IMR-90 (cell line): ENCODE measurements at regions not wholly inside any gene's neighbourhood (a gene's known extent, or its start where the extent isn't known, plus 50 kb on each side); places are given as distances from the start of the nearest gene placed in this dataset.

ENCODE experiments used
- ATAC-seq: fragments of 200-7000 bp; cut with Tn5 transposase; 2 replicates; pipeline ENCODE4 v1.9.1; 2020; ENCODE audit warnings: low read depth, mild to moderate bottlenecking, moderate library complexity
- BruUV-seq: library from RNA; stranded (reverse); fragments of 400-500 nt; replicated peaks from 2 replicates; lab custom pipeline; 2021; lab: Mats Ljungman, UMichigan
- CTCF ChIA-PET: fragments of 300-600 bp; formaldehyde crosslinking; extraction: SDS; loops from one replicate; lab custom pipeline; 2021; ENCODE audit warnings: antibody characterized with exemption; lab: Yijun Ruan, JAX
- POLR2A ChIA-PET: fragments of 300-600 bp; sonication (Branson Sonifier 250); formaldehyde crosslinking; loops from one replicate; lab custom pipeline; 2022; ENCODE audit warnings: antibody characterized with exemption; ENCODE audit not compliant: unreplicated experiment; lab: Charles Lee
- DNase-seq: peaks from one replicate; pipeline ENCODE4 v3.0.0; 2013
- H2AFZ ChIP-seq: replicated peaks from 2 replicates; pipeline ENCODE3; 2013; ENCODE audit warnings: low read length, mild to moderate bottlenecking; ENCODE audit not compliant: poor library complexity
- H2AK5ac ChIP-seq: 2 replicates; pipeline ENCODE4 v1.6.1; 2013; ENCODE audit warnings: low read depth, low read length, inconsistent platforms
- H2AK9ac ChIP-seq: replicated peaks from 2 replicates; pipeline ENCODE3; 2013; ENCODE audit warnings: mild to moderate bottlenecking, low read depth, low read length, moderate library complexity; ENCODE audit not compliant: poor library complexity
- H2BK120ac ChIP-seq: 2 replicates; pipeline ENCODE4 v1.6.1; 2013; ENCODE audit warnings: low read depth, low read length, inconsistent platforms
- H2BK15ac ChIP-seq: 3 replicates; pipeline ENCODE4 v1.6.1; 2013; ENCODE audit warnings: low read depth, low read length, inconsistent platforms
- H2BK20ac ChIP-seq: 2 replicates; pipeline ENCODE4 v1.6.1; 2013; ENCODE audit warnings: low read depth, mild to moderate bottlenecking, inconsistent platforms, low read length, moderate library complexity
- H2BK5ac ChIP-seq: 2 replicates; pipeline ENCODE4 v1.6.1; 2013; ENCODE audit warnings: mild to moderate bottlenecking, low read depth, low read length, inconsistent platforms; ENCODE audit not compliant: poor library complexity, severe bottlenecking
- H3K14ac ChIP-seq: replicated peaks from 2 replicates; pipeline ENCODE4 v1.6.1; 2013; ENCODE audit warnings: low read depth, low read length, inconsistent platforms
- H3K18ac ChIP-seq: 2 replicates; pipeline ENCODE4 v1.6.1; 2013; ENCODE audit warnings: low read depth, low read length, control low read depth
- H3K23ac ChIP-seq: 2 replicates; pipeline ENCODE4 v1.6.1; 2013; ENCODE audit warnings: low read depth, low read length, inconsistent platforms
- H3K27ac ChIP-seq: 2 replicates; pipeline ENCODE4 v1.5.1; 2013; ENCODE audit warnings: mild to moderate bottlenecking, control low read depth, low read length; ENCODE audit not compliant: insufficient read depth
- H3K27me3 ChIP-seq: 2 replicates; pipeline ENCODE4 v1.6.1; 2013; ENCODE audit warnings: low read length; ENCODE audit not compliant: control insufficient read depth, insufficient read depth
- H3K36me3 ChIP-seq: 2 replicates; pipeline ENCODE4 v1.6.1; 2013; ENCODE audit warnings: low read length, mixed read lengths; ENCODE audit not compliant: control insufficient read depth, insufficient read depth
- H3K4ac ChIP-seq: 2 replicates; pipeline ENCODE4 v1.6.1; 2013; ENCODE audit warnings: low read depth, low read length, inconsistent platforms
- H3K4me1 ChIP-seq: 2 replicates; pipeline ENCODE4 v1.6.1; 2013; ENCODE audit warnings: low read length, mixed read lengths; ENCODE audit not compliant: control insufficient read depth, insufficient read depth
- H3K4me2 ChIP-seq: 2 replicates; pipeline ENCODE4 v1.6.1; 2013; ENCODE audit warnings: low read depth, mild to moderate bottlenecking, control low read depth, low read length, moderate library complexity
- H3K4me3 ChIP-seq: 2 replicates; pipeline ENCODE4 v1.5.1; 2013; ENCODE audit warnings: low read depth, mild to moderate bottlenecking, control low read depth, low read length, moderate library complexity; ENCODE audit not compliant: insufficient read depth
- H3K56ac ChIP-seq: 2 replicates; pipeline ENCODE4 v1.6.1; 2013; ENCODE audit warnings: low read length, inconsistent platforms; ENCODE audit not compliant: insufficient read depth; ENCODE audit errors: extremely low read depth
- H3K79me1 ChIP-seq, 2 experiments: 2 replicates each; pipeline ENCODE4 v1.6.1; 2013; ENCODE audit warnings: low read length in 2 of 2, inconsistent platforms in 1 of 2, low read depth in 1 of 2
- H3K9ac ChIP-seq: 2 replicates; pipeline ENCODE4 v1.6.1; 2013; ENCODE audit warnings: low read depth, low read length, control low read depth
- H3K9me1 ChIP-seq: 2 replicates; pipeline ENCODE4 v1.6.1; 2013; ENCODE audit warnings: low read length, inconsistent platforms; ENCODE audit not compliant: insufficient read depth
- H3K9me3 ChIP-seq: 2 replicates; pipeline ENCODE4 v1.6.1; 2013; ENCODE audit warnings: low read length; ENCODE audit not compliant: control insufficient read depth, insufficient read depth
- H4K20me1 ChIP-seq: 2 replicates; pipeline ENCODE4 v1.6.1; 2013; ENCODE audit warnings: low read length, inconsistent platforms; ENCODE audit not compliant: insufficient read depth
- H4K5ac ChIP-seq: 2 replicates; pipeline ENCODE4 v1.6.1; 2013; ENCODE audit warnings: mild to moderate bottlenecking, low read depth, low read length, control low read depth
- H4K8ac ChIP-seq, 2 experiments: 2 replicates each; pipeline ENCODE4 v1.6.1; 2013; ENCODE audit warnings: low read depth in 2 of 2, low read length in 2 of 2, control low read depth in 1 of 2, inconsistent platforms in 1 of 2
- H4K91ac ChIP-seq: 2 replicates; pipeline ENCODE4 v1.6.1; 2013; ENCODE audit warnings: low read depth, low read length, inconsistent platforms; ENCODE audit not compliant: insufficient read depth
- CEBPB ChIP-seq: IDR thresholded peaks from 2 replicates; pipeline ENCODE4 v1.6.1; 2012; ENCODE audit warnings: low read depth, low read length, improper control_type of control experiment
- CTCF ChIP-seq: conservative IDR thresholded peaks from 2 replicates; pipeline ENCODE4 v1.5.1; 2012; ENCODE audit warnings: mild to moderate bottlenecking, low read depth, low read length, improper control_type of control experiment
- ELK1 ChIP-seq: fragments of 150-350 bp; IDR thresholded peaks from 2 replicates; pipeline ENCODE4 v1.6.1; 2016; ENCODE audit warnings: low read depth, mild to moderate bottlenecking, low read length, moderate library complexity, borderline replicate concordance
- FOS ChIP-seq: fragments of 150-350 bp; IDR thresholded peaks from 2 replicates; pipeline ENCODE4 v1.6.1; 2016; ENCODE audit warnings: low read depth, low read length
- MAFK ChIP-seq: IDR thresholded peaks from 2 replicates; pipeline ENCODE4 v1.6.1; 2012; ENCODE audit warnings: low read depth, low read length, improper control_type of control experiment
- MAZ ChIP-seq: IDR thresholded peaks from 2 replicates; pipeline ENCODE4 v1.6.1; 2012; ENCODE audit warnings: low read depth, mild to moderate bottlenecking, low read length, improper control_type of control experiment, moderate library complexity, borderline replicate concordance
- NFE2L2 ChIP-seq: fragments of 150-350 bp; IDR thresholded peaks from 2 replicates; pipeline ENCODE4 v1.6.1; 2016; ENCODE audit warnings: low read depth, mild to moderate bottlenecking, low read length
- POLR2A ChIP-seq: IDR thresholded peaks from 2 replicates; pipeline ENCODE4 v1.6.1; 2012; ENCODE audit warnings: mild to moderate bottlenecking, low read depth, low read length
- RAD21 ChIP-seq: IDR thresholded peaks from 2 replicates; pipeline ENCODE4 v1.6.1; 2012; ENCODE audit warnings: low read length, improper control_type of control experiment
- RCOR1 ChIP-seq: IDR thresholded peaks from 2 replicates; pipeline ENCODE4 v1.6.1; 2012; ENCODE audit warnings: mild to moderate bottlenecking, low read length, improper control_type of control experiment; ENCODE audit not compliant: insufficient replicate concordance
- RFX5 ChIP-seq: IDR thresholded peaks from 2 replicates; pipeline ENCODE4 v1.8.0; 2012; ENCODE audit warnings: low read depth, mild to moderate bottlenecking, low read length, moderate library complexity
- SMC3 ChIP-seq: fragments of 150-350 bp; IDR thresholded peaks from 2 replicates; pipeline ENCODE4 v1.6.1; 2016; ENCODE audit warnings: low read depth, mild to moderate bottlenecking, antibody characterized with exemption, low read length, moderate library complexity
- WGBS, 2 experiments: methylation state at CpG; one replicate each; pipeline versions ENCODE4 v1.1.5 to v1.1.7; 2013; ENCODE audit warnings: missing lambda C conversion rate in 2 of 2; ENCODE audit not compliant: insufficient read length in 1 of 2; ENCODE audit errors: extremely low coverage in 2 of 2; 5-methylcytosine and 5-hydroxymethylcytosine counted together
- dilution Hi-C: fragments of 300-500 bp; cut with HindIII; formaldehyde crosslinking; loops from one replicate; pipeline ENCODE4 v1.14.3; 2018; ENCODE audit warnings: low sequenced_read_pairs; ENCODE audit not compliant: unreplicated experiment
- in situ Hi-C: fragments of 300-500 bp; cut with MboI; formaldehyde crosslinking; loops from 3 replicates; pipeline ENCODE4 v1.14.3; 2019; ENCODE audit warnings: low sequenced_read_pairs, inconsistent platforms, mixed read lengths
- intact Hi-C: fragments of 100-400 bp; cut with micrococcal nuclease; formaldehyde crosslinking; loops from 2 replicates; pipeline ENCODE4 v1.10.0; 2022

- Histone ChIP-seq H2AK5ac (no peak overlapping the region), H3K4me1 (no peaks in the 10 kb centered on the region; the same call in 1 of the 2 replicates), H3K79me1 (no peaks in the 10 kb centered on the region), H2AK9ac (no peak overlapping the region), H3K36me3 (no peaks in the 10 kb centered on the region), H3K23ac (no peak overlapping the region), H3K27ac (no peak overlapping the region), H3K9ac (no peak overlapping the region), H2BK15ac (no peak overlapping the region), H2BK20ac (no peak overlapping the region), H3K56ac (no peak overlapping the region), H4K91ac (no peak overlapping the region), H3K4me3 (no peak overlapping the region), H2AFZ (no peak overlapping the region), H3K4ac (no peak overlapping the region), H3K14ac (no peak overlapping the region), H3K9me1 (no peaks in the 10 kb centered on the region; the same call in 1 of the 2 replicates), H3K18ac (no peak overlapping the region), H4K5ac (no peak overlapping the region), H2BK120ac (no peak overlapping the region), H3K9me3 (no peaks in the 10 kb centered on the region), H3K4me2 (no peak overlapping the region), H4K20me1 (no peaks in the 10 kb centered on the region), H2BK5ac (no peak overlapping the region), H4K8ac (no peak overlapping the region), H3K27me3 (no peaks in the 10 kb centered on the region)
- no CpG with 5 or more reads among the region's 1 CpG for WGBS, 2 experiments
- TF ChIP-seq CTCF = no peak
- TF ChIP-seq RCOR1 = no peak
- TF ChIP-seq CEBPB = no peak
- no peak for TF ChIP-seq MAZ
- TF ChIP-seq RAD21 = no peak
- no peak for TF ChIP-seq RFX5
- TF ChIP-seq MAFK = no peak
- TF ChIP-seq SMC3 = no peak
- no peak for TF ChIP-seq NFE2L2
- no peak for TF ChIP-seq POLR2A
- TF ChIP-seq ELK1 = no peak
- TF ChIP-seq FOS = no peak
- ChIA-PET POLR2A (no interaction called here), CTCF (no interaction called here)
- intact Hi-C loops = no loop called here
- ATAC-seq (no peak), DNase-seq (peak; percentile 19)
- dilution Hi-C loops = no loop called here
- no TSS peak for BruUV-seq
- in situ Hi-C loops = no loop called here
These were observed 103.7 kb upstream of the PDC start for GRCh38 chr1:186564582-186564981.
